MG63 (cell line): ENCODE measurements at regions not wholly inside any gene's neighbourhood (a gene's known extent, or its start where the extent isn't known, plus 50 kb on each side); places are given as distances from the start of the nearest gene placed in this dataset.
"Not testable (repeated sequence)": the region's sequence is repeated elsewhere in the genome, so short reads cannot be mapped to it uniquely, and the experiment has no call there.

ENCODE experiments used
- DNase-seq: peaks from one replicate; pipeline ENCODE4 v3.0.0-alpha.2; 2020
- H3K27me3 ChIP-seq: fragments of 250-450 bp; sonication (Bioruptor Pico); 2 replicates; pipeline ENCODE4 v1.5.1; 2020; ENCODE audit warnings: mild to moderate bottlenecking, moderate library complexity
- H3K36me3 ChIP-seq: fragments of 250-450 bp; sonication (Bioruptor Pico); 2 replicates; pipeline ENCODE4 v1.5.1; 2020; ENCODE audit warnings: mild to moderate bottlenecking, moderate library complexity
- H3K4me3 ChIP-seq: fragments of 250-450 bp; sonication (Bioruptor Pico); 2 replicates; pipeline ENCODE4 v1.5.1; 2020; ENCODE audit warnings: mild to moderate bottlenecking, moderate library complexity
- H3K9me3 ChIP-seq: fragments of 250-450 bp; sonication (Bioruptor Pico); 2 replicates; pipeline ENCODE4 v1.5.1; 2020; ENCODE audit warnings: mild to moderate bottlenecking, moderate library complexity

GRCh38 chr18:14460364-14460763, 83.0 kb downstream of the POTEC start:
- H3K36me3 ChIP-seq, H3K4me3 ChIP-seq, DNase-seq, H3K27me3 ChIP-seq, H3K9me3 ChIP-seq: not testable (repeated sequence)

- DNase-seq, H3K9me3 ChIP-seq, H3K27me3 ChIP-seq, H3K4me3 ChIP-seq, H3K36me3 ChIP-seq: not testable (repeated sequence)
Observed at GRCh38 chr18:14459826-14460225, 83.6 kb downstream of the POTEC start.

GRCh38 chr18:14458009-14458945, 85.1 kb downstream of the POTEC start:
- H3K36me3 ChIP-seq, H3K4me3 ChIP-seq, H3K9me3 ChIP-seq, H3K27me3 ChIP-seq, DNase-seq: not testable (repeated sequence)

GRCh38 chr18:14450637-14451009, 92.8 kb downstream of the POTEC start:
- not testable (repeated sequence) for H3K9me3 ChIP-seq, DNase-seq, H3K36me3 ChIP-seq, H3K27me3 ChIP-seq
- H3K4me3 ChIP-seq = peak overlapping the region; percentile 29

GRCh38 chr18:14449995-14450636, 93.3 kb downstream of the POTEC start:
- H3K9me3 ChIP-seq, H3K4me3 ChIP-seq, H3K27me3 ChIP-seq, H3K36me3 ChIP-seq: not testable (repeated sequence)
- DNase-seq = peak; percentile 6

GRCh38 chr18:14449062-14449461, 94.3 kb downstream of the POTEC start:
- not testable (repeated sequence) for H3K4me3 ChIP-seq, H3K9me3 ChIP-seq, H3K27me3 ChIP-seq, H3K36me3 ChIP-seq, DNase-seq

GRCh38 chr18:14447715-14448114, 95.7 kb downstream of the POTEC start:
- not testable (repeated sequence) for DNase-seq, H3K9me3 ChIP-seq, H3K27me3 ChIP-seq, H3K4me3 ChIP-seq, H3K36me3 ChIP-seq

GRCh38 chr18:14435460-14435859, 107.9 kb downstream of the POTEC start:
- not testable (repeated sequence) for H3K4me3 ChIP-seq, H3K9me3 ChIP-seq, H3K27me3 ChIP-seq, H3K36me3 ChIP-seq
- peak; percentile 9 for DNase-seq

GRCh38 chr18:14432371-14432770, 111.0 kb downstream of the POTEC start:
- H3K36me3 ChIP-seq, H3K27me3 ChIP-seq, H3K9me3 ChIP-seq, DNase-seq, H3K4me3 ChIP-seq: not testable (repeated sequence)

- H3K4me3 ChIP-seq = peak overlapping the region; percentile 54
- not testable (repeated sequence) for H3K9me3 ChIP-seq, H3K36me3 ChIP-seq, H3K27me3 ChIP-seq
- peak; percentile 84 for DNase-seq
Observed at GRCh38 chr18:14431031-14431521, 112.3 kb downstream of the POTEC start.

GRCh38 chr18:14415806-14416205, 127.6 kb downstream of the POTEC start:
- DNase-seq, H3K27me3 ChIP-seq, H3K4me3 ChIP-seq, H3K36me3 ChIP-seq, H3K9me3 ChIP-seq: not testable (repeated sequence)

- not testable (repeated sequence) for H3K27me3 ChIP-seq, H3K4me3 ChIP-seq, H3K36me3 ChIP-seq, H3K9me3 ChIP-seq, DNase-seq
Observed at GRCh38 chr18:14415399-14415798, 128.0 kb downstream of the POTEC start.

GRCh38 chr18:14395533-14395932, 147.9 kb downstream of the POTEC start:
- H3K4me3 ChIP-seq, H3K36me3 ChIP-seq, H3K9me3 ChIP-seq, H3K27me3 ChIP-seq, DNase-seq: not testable (repeated sequence)

- not testable (repeated sequence) for H3K27me3 ChIP-seq, DNase-seq, H3K4me3 ChIP-seq, H3K9me3 ChIP-seq, H3K36me3 ChIP-seq
Observed at GRCh38 chr18:14393563-14394103, 149.8 kb downstream of the POTEC start.

- H3K4me3 ChIP-seq, H3K36me3 ChIP-seq, H3K27me3 ChIP-seq, DNase-seq, H3K9me3 ChIP-seq: not testable (repeated sequence)
Observed at GRCh38 chr18:14392604-14393003, 150.8 kb downstream of the POTEC start.

- not testable (repeated sequence) for H3K36me3 ChIP-seq, H3K4me3 ChIP-seq, H3K27me3 ChIP-seq, DNase-seq, H3K9me3 ChIP-seq
Observed at GRCh38 chr18:14384961-14385360, 158.4 kb downstream of the POTEC start.

GRCh38 chr18:14382666-14383065, 160.7 kb downstream of the POTEC start:
- not testable (repeated sequence) for H3K36me3 ChIP-seq, H3K9me3 ChIP-seq, DNase-seq, H3K27me3 ChIP-seq, H3K4me3 ChIP-seq

GRCh38 chr18:14379489-14379888, 163.9 kb downstream of the POTEC start:
- H3K36me3 ChIP-seq, H3K27me3 ChIP-seq, H3K9me3 ChIP-seq, H3K4me3 ChIP-seq, DNase-seq: not testable (repeated sequence)
